SK-N-SH (cell line): ENCODE measurements at regions not wholly inside any gene's neighbourhood (a gene's known extent, or its start where the extent isn't known, plus 50 kb on each side); places are given as distances from the start of the nearest gene placed in this dataset.

ENCODE experiments used
- CTCF ChIA-PET: fragments of 300-600, 350-600 bp; formaldehyde crosslinking; extraction: SDS; loops from one replicate; lab custom pipeline; 2021; lab: Yijun Ruan, JAX
- POLR2A ChIA-PET: fragments of 350-600 bp; sonication (Branson Sonifier 250); formaldehyde crosslinking; extraction: SDS; loops from one replicate; lab custom pipeline; 2020; ENCODE audit warnings: antibody characterized with exemption, inconsistent platforms; lab: Yijun Ruan, JAX
- DNase-seq: peaks from one replicate; pipeline ENCODE4 v3.0.0; 2012
- H2AFZ ChIP-seq: fragments of 200-600 bp; sonication (generic); 2 replicates; pipeline ENCODE4 v1.8.1; 2016; ENCODE audit warnings: antibody characterized with exemption, mild to moderate bottlenecking, low read depth
- H3F3A ChIP-seq: fragments of 200-600 bp; sonication (generic); replicated peaks from 2 replicates; pipeline ENCODE3; 2016; ENCODE audit warnings: antibody characterized with exemption, mild to moderate bottlenecking; ENCODE audit not compliant: insufficient read depth
- H3K27ac ChIP-seq, 2 experiments: fragments of 200-500 bp in 1 of 2; fragments of 200-600 bp in 1 of 2; sonication (Bioruptor generic) in 1 of 2; sonication (generic), shearing (Covaris generic) in 1 of 2; 2 replicates each; pipeline versions ENCODE4 v1.5.1 to v1.6.1; 2014 to 2016; ENCODE audit warnings: low read depth in 2 of 2, inconsistent platforms in 1 of 2, low read length in 1 of 2, mild to moderate bottlenecking in 1 of 2, mixed read lengths in 1 of 2
- H3K27me3 ChIP-seq: fragments of 200-600 bp; sonication (generic), shearing (Covaris generic); 2 replicates; pipeline ENCODE4 v1.6.1; 2016; ENCODE audit warnings: mixed run types; ENCODE audit not compliant: insufficient read depth
- H3K36me3 ChIP-seq, 2 experiments: fragments of 200-500 bp in 1 of 2; fragments of 200-600 bp in 1 of 2; sonication (Bioruptor generic) in 1 of 2; sonication (generic) in 1 of 2; replicated peaks in 1 of 2; 2 replicates each; pipeline versions ENCODE3 to v1.5.1; 2014 to 2016; ENCODE audit warnings: low read length in 1 of 2, mild to moderate bottlenecking in 1 of 2; ENCODE audit not compliant: insufficient read depth in 2 of 2, control insufficient read depth in 1 of 2
- H3K4me1 ChIP-seq, 2 experiments: fragments of 200-500 bp in 1 of 2; fragments of 200-600 bp in 1 of 2; sonication (Bioruptor generic) in 1 of 2; sonication (generic), shearing (Covaris generic) in 1 of 2; 2 replicates each; pipeline versions ENCODE4 v1.5.1 to v1.6.1; 2014 to 2016; ENCODE audit warnings: low read depth in 1 of 2, low read length in 1 of 2, mixed run types in 1 of 2; ENCODE audit not compliant: insufficient read depth in 2 of 2, control insufficient read depth in 1 of 2
- H3K4me2 ChIP-seq: fragments of 200-600 bp; sonication (generic), shearing (Covaris generic); 2 replicates; pipeline ENCODE4 v1.6.1; 2017; ENCODE audit warnings: mixed run types
- H3K4me3 ChIP-seq, 2 experiments: fragments of 200-500 bp in 1 of 2; fragments of 200-600 bp in 1 of 2; sonication (Bioruptor generic) in 1 of 2; sonication (generic), shearing (Covaris generic) in 1 of 2; 2 replicates each; pipeline versions ENCODE4 v1.5.1 to v1.8.1; 2014 to 2016; ENCODE audit warnings: low read depth in 2 of 2, inconsistent platforms in 1 of 2, low read length in 1 of 2, mild to moderate bottlenecking in 1 of 2, mixed read lengths in 1 of 2, moderate library complexity in 1 of 2
- H3K79me2 ChIP-seq: fragments of 200-600 bp; sonication (generic); 2 replicates; pipeline ENCODE4 v1.8.1; 2017; ENCODE audit warnings: mild to moderate bottlenecking; ENCODE audit not compliant: insufficient read depth
- H3K9ac ChIP-seq: fragments of 200-600 bp; sonication (generic); 2 replicates; pipeline ENCODE4 v1.6.1; 2017; ENCODE audit warnings: mixed run types
- H3K9me2 ChIP-seq: fragments of 200-600 bp; sonication (generic); 2 replicates; pipeline ENCODE4 v1.6.1; 2017; ENCODE audit warnings: mixed run types
- H3K9me3 ChIP-seq: fragments of 200-600 bp; sonication (generic); 2 replicates; pipeline ENCODE4 v1.6.1; 2017; ENCODE audit warnings: mixed run types, mild to moderate bottlenecking, moderate library complexity
- H4K20me1 ChIP-seq: fragments of 200-600 bp; sonication (generic); 2 replicates; pipeline ENCODE4 v1.6.1; 2017; ENCODE audit warnings: mild to moderate bottlenecking, mixed run types; ENCODE audit not compliant: insufficient read depth
- EP300 ChIP-seq, 2 experiments: IDR thresholded peaks; 2 replicates each; pipeline versions ENCODE4 v1.4.0 to v1.6.1; 2012; ENCODE audit warnings: borderline replicate concordance in 1 of 2, low read depth in 1 of 2, low read length in 1 of 2
- GATA2 ChIP-seq: sonication (generic); formaldehyde crosslinking; IDR thresholded peaks from 2 replicates; pipeline ENCODE4 v1.5.0; 2020; ENCODE audit warnings: mild to moderate bottlenecking, missing genetic modification reagents
- MAX ChIP-seq: IDR thresholded peaks from 2 replicates; pipeline ENCODE4 v1.4.0; 2012; ENCODE audit warnings: low read depth
- MEF2A ChIP-seq: IDR thresholded peaks from 2 replicates; pipeline ENCODE4 v1.4.0; 2012; ENCODE audit warnings: low read depth, borderline replicate concordance
- RCOR1 ChIP-seq: fragments of 150-350 bp; IDR thresholded peaks from 2 replicates; pipeline ENCODE4 v1.6.1; 2017; ENCODE audit warnings: antibody characterized with exemption, low read length
- RXRA ChIP-seq: IDR thresholded peaks from 2 replicates; pipeline ENCODE4 v1.4.0; 2012; ENCODE audit warnings: low read depth, mild to moderate bottlenecking, borderline replicate concordance
- SIN3A ChIP-seq: IDR thresholded peaks from 2 replicates; pipeline ENCODE4 v1.6.1; 2012; ENCODE audit warnings: low read depth, mild to moderate bottlenecking, low read length, moderate library complexity, borderline replicate concordance
- SMC3 ChIP-seq: IDR thresholded peaks from 2 replicates; pipeline ENCODE4 v1.6.1; 2012; ENCODE audit warnings: low read depth, low read length, improper control_type of control experiment
- TAF1 ChIP-seq: IDR thresholded peaks from 2 replicates; pipeline ENCODE4 v1.6.1; 2012; ENCODE audit warnings: low read depth, mild to moderate bottlenecking, low read length, moderate library complexity, borderline replicate concordance
- TCF12 ChIP-seq: IDR thresholded peaks from 2 replicates; pipeline ENCODE4 v1.4.0; 2012
- TEAD4 ChIP-seq: IDR thresholded peaks from 2 replicates; pipeline ENCODE4 v1.4.0; 2012; ENCODE audit warnings: mild to moderate bottlenecking, borderline replicate concordance; ENCODE audit not compliant: insufficient read depth
- YY1 ChIP-seq: IDR thresholded peaks from 2 replicates; pipeline ENCODE4 v1.4.0; 2012; ENCODE audit warnings: low read depth, mild to moderate bottlenecking
- WGBS: methylation state at CpG from one replicate; pipeline ENCODE4 v1.1.6; 2017; ENCODE audit warnings: low lambda C conversion rate; 5-methylcytosine and 5-hydroxymethylcytosine counted together
- TF ChIP-seq, protein P1 (sequence below): fragments of 150-350 bp; IDR thresholded peaks from 2 replicates; pipeline ENCODE4 v1.6.1; 2016; ENCODE audit warnings: mild to moderate bottlenecking, low read depth, low read length
- TF ChIP-seq, protein P2 (sequence below): IDR thresholded peaks from 2 replicates; pipeline ENCODE4 v1.6.1; 2012; ENCODE audit warnings: mild to moderate bottlenecking, low read depth, low read length, moderate library complexity
- TF ChIP-seq, protein P3 (sequence below): fragments of 150-350 bp; IDR thresholded peaks from 2 replicates; pipeline ENCODE4 v1.6.1; 2017; ENCODE audit warnings: antibody characterized with exemption, low read length, low read depth, borderline replicate concordance

DNA sequence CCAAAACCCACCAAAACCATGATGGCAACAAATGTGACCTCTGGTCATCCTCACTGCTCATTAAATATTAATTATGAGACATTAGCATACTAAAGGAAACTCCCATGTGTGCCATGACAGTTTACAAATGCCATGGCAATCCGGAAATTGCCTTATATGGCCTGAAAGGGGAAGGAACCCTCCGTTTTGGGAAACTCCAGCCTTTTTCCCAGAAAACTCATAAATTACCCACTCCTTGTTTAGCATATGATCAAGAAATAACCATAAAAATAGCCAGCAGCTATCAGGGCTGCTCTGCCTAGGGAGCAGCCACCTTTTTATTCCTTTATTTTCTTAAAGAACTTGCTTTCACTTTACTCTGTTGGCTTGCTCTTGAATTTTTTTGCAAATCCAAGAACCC is 992.7 kb downstream of the NTRK3 start:
- Histone ChIP-seq H3K9me2 (no peaks in the 10 kb centered on the region), H3K4me2 (no peak overlapping the region), H3K79me2 (no peaks in the 10 kb centered on the region)
- CTCF ChIA-PET, result no interaction called here
- no peak for TF ChIP-seq RCOR1
- TF ChIP-seq, protein P1, sequence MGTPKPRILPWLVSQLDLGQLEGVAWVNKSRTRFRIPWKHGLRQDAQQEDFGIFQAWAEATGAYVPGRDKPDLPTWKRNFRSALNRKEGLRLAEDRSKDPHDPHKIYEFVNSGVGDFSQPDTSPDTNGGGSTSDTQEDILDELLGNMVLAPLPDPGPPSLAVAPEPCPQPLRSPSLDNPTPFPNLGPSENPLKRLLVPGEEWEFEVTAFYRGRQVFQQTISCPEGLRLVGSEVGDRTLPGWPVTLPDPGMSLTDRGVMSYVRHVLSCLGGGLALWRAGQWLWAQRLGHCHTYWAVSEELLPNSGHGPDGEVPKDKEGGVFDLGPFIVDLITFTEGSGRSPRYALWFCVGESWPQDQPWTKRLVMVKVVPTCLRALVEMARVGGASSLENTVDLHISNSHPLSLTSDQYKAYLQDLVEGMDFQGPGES, result no peak
- TF ChIP-seq EP300 (IDR thresholded peaks at IDR 0.05; ENCODE audit: borderline replicate concordance in 1 of 2, low read depth in 1 of 2, low read length in 1 of 2), result no peak
- no peak for TF ChIP-seq TCF12
- TF ChIP-seq, protein P2, sequence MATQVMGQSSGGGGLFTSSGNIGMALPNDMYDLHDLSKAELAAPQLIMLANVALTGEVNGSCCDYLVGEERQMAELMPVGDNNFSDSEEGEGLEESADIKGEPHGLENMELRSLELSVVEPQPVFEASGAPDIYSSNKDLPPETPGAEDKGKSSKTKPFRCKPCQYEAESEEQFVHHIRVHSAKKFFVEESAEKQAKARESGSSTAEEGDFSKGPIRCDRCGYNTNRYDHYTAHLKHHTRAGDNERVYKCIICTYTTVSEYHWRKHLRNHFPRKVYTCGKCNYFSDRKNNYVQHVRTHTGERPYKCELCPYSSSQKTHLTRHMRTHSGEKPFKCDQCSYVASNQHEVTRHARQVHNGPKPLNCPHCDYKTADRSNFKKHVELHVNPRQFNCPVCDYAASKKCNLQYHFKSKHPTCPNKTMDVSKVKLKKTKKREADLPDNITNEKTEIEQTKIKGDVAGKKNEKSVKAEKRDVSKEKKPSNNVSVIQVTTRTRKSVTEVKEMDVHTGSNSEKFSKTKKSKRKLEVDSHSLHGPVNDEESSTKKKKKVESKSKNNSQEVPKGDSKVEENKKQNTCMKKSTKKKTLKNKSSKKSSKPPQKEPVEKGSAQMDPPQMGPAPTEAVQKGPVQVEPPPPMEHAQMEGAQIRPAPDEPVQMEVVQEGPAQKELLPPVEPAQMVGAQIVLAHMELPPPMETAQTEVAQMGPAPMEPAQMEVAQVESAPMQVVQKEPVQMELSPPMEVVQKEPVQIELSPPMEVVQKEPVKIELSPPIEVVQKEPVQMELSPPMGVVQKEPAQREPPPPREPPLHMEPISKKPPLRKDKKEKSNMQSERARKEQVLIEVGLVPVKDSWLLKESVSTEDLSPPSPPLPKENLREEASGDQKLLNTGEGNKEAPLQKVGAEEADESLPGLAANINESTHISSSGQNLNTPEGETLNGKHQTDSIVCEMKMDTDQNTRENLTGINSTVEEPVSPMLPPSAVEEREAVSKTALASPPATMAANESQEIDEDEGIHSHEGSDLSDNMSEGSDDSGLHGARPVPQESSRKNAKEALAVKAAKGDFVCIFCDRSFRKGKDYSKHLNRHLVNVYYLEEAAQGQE, result no peak
- TF ChIP-seq TAF1, result no peak
- no peak for TF ChIP-seq GATA2 (CRISPR knock-in tag)
- TF ChIP-seq MEF2A, result no peak
- TF ChIP-seq SIN3A, result no peak
- no peak for TF ChIP-seq SMC3
- TF ChIP-seq, protein P3, sequence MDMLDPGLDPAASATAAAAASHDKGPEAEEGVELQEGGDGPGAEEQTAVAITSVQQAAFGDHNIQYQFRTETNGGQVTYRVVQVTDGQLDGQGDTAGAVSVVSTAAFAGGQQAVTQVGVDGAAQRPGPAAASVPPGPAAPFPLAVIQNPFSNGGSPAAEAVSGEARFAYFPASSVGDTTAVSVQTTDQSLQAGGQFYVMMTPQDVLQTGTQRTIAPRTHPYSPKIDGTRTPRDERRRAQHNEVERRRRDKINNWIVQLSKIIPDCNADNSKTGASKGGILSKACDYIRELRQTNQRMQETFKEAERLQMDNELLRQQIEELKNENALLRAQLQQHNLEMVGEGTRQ, result no peak
- no peak for TF ChIP-seq TEAD4
- no peak for TF ChIP-seq RXRA
- TF ChIP-seq YY1, result no peak
- TF ChIP-seq MAX, result no peak
- TF ChIP-seq, all 33 proteins: peak for 0
- H3F3A ChIP-seq, result peaks cover 8% of the 10 kb centered on the region
- H3K36me3 ChIP-seq, result no peaks in the 10 kb centered on the region
- no peak overlapping the region for H3K9ac ChIP-seq
- H2AFZ ChIP-seq, result no peak overlapping the region
- H4K20me1 ChIP-seq, result no peaks in the 10 kb centered on the region
- 57% methylated on average over 2 of the region's 2 CpGs for WGBS
- H3K4me3 ChIP-seq, result no peak overlapping the region
- DNase-seq, result no peak
- peaks cover 0 to 3% of the 10 kb centered on the region in 2 experiments; a peak in 2 of 4 replicates for H3K4me1 ChIP-seq
- no peak overlapping the region for H3K27ac ChIP-seq
- POLR2A ChIA-PET, result no interaction called here
- no peaks in the 10 kb centered on the region for H3K27me3 ChIP-seq
- H3K9me3 ChIP-seq, result no peaks in the 10 kb centered on the region
